Lower leg skin (tissue), 4 donors: ENCODE measurements at regions not wholly inside any gene's neighbourhood (a gene's known extent, or its start where the extent isn't known, plus 50 kb on each side); places are given as distances from the start of the nearest gene placed in this dataset.

Experiments
- DNase-seq, 2 donors: peaks; one replicate each; pipeline ENCODE4 v3.0.0-alpha.2; 2019; ENCODE audit warnings: low spot score in 2 of 2
- H3K4me3 ChIP-seq: fragments of 200-600 bp; sonication (generic); 2 replicates; pipeline ENCODE4 v1.5.1; 2017; ENCODE audit warnings: mild to moderate bottlenecking, low read depth; ENCODE audit not compliant: poor library complexity, severe bottlenecking
- CTCF ChIP-seq, 3 donors: fragments of 450-650 bp; IDR thresholded peaks; one replicate each; pipeline ENCODE4 v1.5.1; 2016; ENCODE audit warnings: antibody characterized with exemption in 3 of 3, mild to moderate bottlenecking in 3 of 3, moderate library complexity in 2 of 3
- POLR2A ChIP-seq, 2 donors: fragments of 450-650 bp; IDR thresholded peaks; one replicate each; pipeline ENCODE4 v1.6.1; 2016 to 2017; ENCODE audit warnings: antibody characterized with exemption in 2 of 2, mild to moderate bottlenecking in 1 of 2, moderate library complexity in 1 of 2
- WGBS, 2 donors: methylation state at CpG; one replicate each; pipeline ENCODE4 v1.1.5; 2018; 5-methylcytosine and 5-hydroxymethylcytosine counted together
- intact Hi-C: fragments of 100-400 bp; cut with DNase I; formaldehyde crosslinking; loops from one replicate; pipeline ENCODE4 v1.15.0; 2023; ENCODE audit warnings: low total_unique reads

GRCh38 chr17:34122515-34122914 is 132.6 kb upstream of the CCL2 start:
- no peak for TF ChIP-seq CTCF (IDR thresholded peaks at IDR 0.05)
- TF ChIP-seq POLR2A (IDR thresholded peaks at IDR 0.05): no peak
- WGBS, 2 donors: 73 to 91% methylated on average over 2 of the region's 2 CpGs
- no peak overlapping the region for H3K4me3 ChIP-seq
- intact Hi-C loops: no loop called here
- DNase-seq: no peak

GRCh38 chr17:34125010-34125409 is 130.1 kb upstream of the CCL2 start:
- intact Hi-C loops: no loop called here
- 84 to 89% methylated on average over 6 of the region's 6 CpGs for WGBS, 2 donors
- DNase-seq: no peak
- TF ChIP-seq CTCF (IDR thresholded peaks at IDR 0.05) (no peak), POLR2A (IDR thresholded peaks at IDR 0.05) (no peak)
- H3K4me3 ChIP-seq: no peak overlapping the region

- DNase-seq: no peak
- H3K4me3 ChIP-seq: no peak overlapping the region
- 81 to 90% methylated on average over 3 of the region's 3 CpGs for WGBS, 2 donors
- TF ChIP-seq POLR2A (IDR thresholded peaks at IDR 0.05) (no peak), CTCF (IDR thresholded peaks at IDR 0.05) (no peak)
- intact Hi-C loops: no loop called here
These were observed 129.2 kb upstream of the CCL2 start for GRCh38 chr17:34125921-34126320.

- TF ChIP-seq POLR2A (IDR thresholded peaks at IDR 0.05) (no peak), CTCF (IDR thresholded peaks at IDR 0.05) (no peak)
- WGBS, 2 donors: 78 to 83% methylated on average over 7 of the region's 7 CpGs
- intact Hi-C loops: no loop called here
- DNase-seq: no peak
- H3K4me3 ChIP-seq: no peak overlapping the region
These were observed 128.6 kb upstream of the CCL2 start for GRCh38 chr17:34126496-34126895.

GRCh38 chr17:34126965-34127364 is 128.1 kb upstream of the CCL2 start:
- DNase-seq: no peak
- TF ChIP-seq CTCF (IDR thresholded peaks at IDR 0.05) (no peak), POLR2A (IDR thresholded peaks at IDR 0.05) (no peak)
- intact Hi-C loops: no loop called here
- 60 to 63% methylated on average over 3 of the region's 3 CpGs for WGBS, 2 donors
- H3K4me3 ChIP-seq: no peak overlapping the region

- DNase-seq: no peak
- no peak overlapping the region for H3K4me3 ChIP-seq
- TF ChIP-seq POLR2A (IDR thresholded peaks at IDR 0.05): no peak
- no peak for TF ChIP-seq CTCF (IDR thresholded peaks at IDR 0.05)
- WGBS, 2 donors: 63 to 69% methylated on average over 2 of the region's 2 CpGs
- intact Hi-C loops: no loop called here
These were observed 124.5 kb upstream of the CCL2 start for GRCh38 chr17:34130544-34130943.
